Fibroblast of lung (primary cell): ENCODE measurements at regions not wholly inside any gene's neighbourhood (a gene's known extent, or its start where the extent isn't known, plus 50 kb on each side); places are given as distances from the start of the nearest gene placed in this dataset.

Experiments
- DNase-seq, 2 donors: peaks; one replicate each; pipeline versions ENCODE4 v3.0.0 to v3.0.0-alpha.2; 2010; ENCODE audit warnings: low read depth in 2 of 2
- H2AFZ ChIP-seq: 2 replicates; pipeline ENCODE4 v1.5.1; 2012; ENCODE audit warnings: low read length, control low read depth, inconsistent platforms
- H3K27ac ChIP-seq: 2 replicates; pipeline ENCODE4 v1.5.1; 2011; ENCODE audit warnings: low read length, control low read depth; ENCODE audit not compliant: insufficient read depth
- H3K27me3 ChIP-seq: 2 replicates; pipeline ENCODE4 v1.5.1; 2011; ENCODE audit warnings: mild to moderate bottlenecking, low read length; ENCODE audit not compliant: control insufficient read depth, insufficient read depth
- H3K36me3 ChIP-seq: 2 replicates; pipeline ENCODE4 v1.5.1; 2011; ENCODE audit warnings: low read length; ENCODE audit not compliant: control insufficient read depth, insufficient read depth
- H3K4me1 ChIP-seq: 2 replicates; pipeline ENCODE4 v1.5.1; 2011; ENCODE audit warnings: low read length; ENCODE audit not compliant: control insufficient read depth, insufficient read depth; ENCODE audit errors: extremely low read depth
- H3K4me2 ChIP-seq: 2 replicates; pipeline ENCODE4 v1.5.1; 2011; ENCODE audit warnings: low read length, control low read depth; ENCODE audit not compliant: insufficient read depth; ENCODE audit errors: extremely low read depth
- H3K4me3 ChIP-seq, 4 experiments: fragments of 200-600 bp in 1 of 4; sonication (generic) in 1 of 4; replicated peaks in 1 of 4; 2 replicates each; pipeline ENCODE4 v1.5.1; 2011 to 2016; ENCODE audit warnings: low read length in 4 of 4, low read depth in 3 of 4, mild to moderate bottlenecking in 3 of 4, control low read depth in 2 of 4, inconsistent platforms in 1 of 4, mixed read lengths in 1 of 4; ENCODE audit not compliant: insufficient read depth in 1 of 4; ENCODE audit errors: control extremely low read depth in 1 of 4
- H3K79me2 ChIP-seq: 2 replicates; pipeline ENCODE4 v1.5.1; 2012; ENCODE audit warnings: mild to moderate bottlenecking, low read length, inconsistent platforms; ENCODE audit not compliant: control insufficient read depth, insufficient read depth
- H3K9ac ChIP-seq: 2 replicates; pipeline ENCODE4 v1.5.1; 2011; ENCODE audit warnings: mild to moderate bottlenecking, low read length, control low read depth; ENCODE audit not compliant: insufficient read depth
- H3K9me3 ChIP-seq: 2 replicates; pipeline ENCODE4 v1.5.1; 2012; ENCODE audit warnings: low read depth, low read length; ENCODE audit not compliant: control insufficient read depth, insufficient read depth
- H4K20me1 ChIP-seq: 2 replicates; pipeline ENCODE4 v1.5.1; 2011; ENCODE audit warnings: low read length; ENCODE audit not compliant: control insufficient read depth, insufficient read depth; ENCODE audit errors: extremely low read depth
- CTCF ChIP-seq, 2 donors: IDR thresholded peaks in 1 of 2; conservative IDR thresholded peaks in 1 of 2; 1 replicate in 1 of 2; 2 replicates in 1 of 2; pipeline ENCODE4 v1.5.1; 2011 to 2012; ENCODE audit warnings: low read length in 2 of 2, control low read depth in 1 of 2, inconsistent platforms in 1 of 2, low read depth in 1 of 2, mild to moderate bottlenecking in 1 of 2
- EZH2 ChIP-seq: IDR thresholded peaks from 2 replicates; pipeline ENCODE4 v1.5.1; 2012; ENCODE audit warnings: low read length, control low read depth, mild to moderate bottlenecking; ENCODE audit errors: missing control alignments

- Histone ChIP-seq H3K9me3 (no peaks in the 10 kb centered on the region), H3K79me2 (no peaks in the 10 kb centered on the region), H2AFZ (no peak overlapping the region), H3K27me3 (no peaks in the 10 kb centered on the region), H3K36me3 (no peaks in the 10 kb centered on the region), H3K4me2 (no peak overlapping the region), H3K27ac (no peak overlapping the region), H3K9ac (no peak overlapping the region), H3K4me1 (no peaks in the 10 kb centered on the region), H4K20me1 (no peaks in the 10 kb centered on the region), H3K4me3 (no peak overlapping the region)
- no peak for DNase-seq
- TF ChIP-seq EZH2 (no peak), CTCF (conservative IDR thresholded peaks at IDR 0.05 in 1 of 2, IDR thresholded peaks at IDR 0.05 in 1 of 2; ENCODE audit: low read depth in 1 of 2, low read length in 2 of 2) (no peak)
Observed at GRCh38 chr12:13887779-13888388, 93.5 kb downstream of the GRIN2B start.

- Histone ChIP-seq H4K20me1 (no peaks in the 10 kb centered on the region), H3K27ac (no peak overlapping the region), H3K36me3 (no peaks in the 10 kb centered on the region), H3K27me3 (no peaks in the 10 kb centered on the region), H3K4me1 (no peaks in the 10 kb centered on the region), H3K9me3 (no peaks in the 10 kb centered on the region), H3K9ac (no peak overlapping the region), H3K4me3 (no peak overlapping the region), H2AFZ (no peak overlapping the region), H3K4me2 (no peak overlapping the region), H3K79me2 (no peaks in the 10 kb centered on the region)
- TF ChIP-seq CTCF (conservative IDR thresholded peaks at IDR 0.05 in 1 of 2, IDR thresholded peaks at IDR 0.05 in 1 of 2; ENCODE audit: low read depth in 1 of 2, low read length in 2 of 2) (no peak), EZH2 (no peak)
- DNase-seq: no peak
Observed at GRCh38 chr12:13882176-13882575, 99.2 kb downstream of the GRIN2B start.

- Histone ChIP-seq H3K27ac (no peak overlapping the region), H2AFZ (no peak overlapping the region), H3K4me1 (no peaks in the 10 kb centered on the region), H3K27me3 (no peaks in the 10 kb centered on the region), H3K9me3 (no peaks in the 10 kb centered on the region), H3K79me2 (no peaks in the 10 kb centered on the region), H3K36me3 (no peaks in the 10 kb centered on the region), H3K4me3 (no peak overlapping the region), H4K20me1 (no peaks in the 10 kb centered on the region), H3K9ac (no peak overlapping the region), H3K4me2 (no peak overlapping the region)
- DNase-seq: no peak
- no peak for TF ChIP-seq CTCF (conservative IDR thresholded peaks at IDR 0.05 in 1 of 2, IDR thresholded peaks at IDR 0.05 in 1 of 2; ENCODE audit: low read depth in 1 of 2, low read length in 2 of 2)
- no peak for TF ChIP-seq EZH2
Observed at GRCh38 chr12:13880613-13881012, 100.8 kb downstream of the GRIN2B start.
